Uterus (tissue), 2 donors: ENCODE measurements at regions not wholly inside any gene's neighbourhood (a gene's known extent, or its start where the extent isn't known, plus 50 kb on each side); places are given as distances from the start of the nearest gene placed in this dataset.

Experiments used
- POLR2A ChIP-seq, 2 donors: fragments of 450-650 bp; IDR thresholded peaks; one replicate each; pipeline ENCODE4 v1.6.1; 2016; ENCODE audit warnings: antibody characterized with exemption in 2 of 2, mild to moderate bottlenecking in 1 of 2, moderate library complexity in 1 of 2
- TF ChIP-seq, protein P1 (sequence below), 4 experiments: fragments of 200-600 bp in 2 of 4; fragments of 450-650 bp in 2 of 4; sonication (generic) in 2 of 4; IDR thresholded peaks; one replicate each; pipeline ENCODE4 v1.5.1; 2016 to 2019; ENCODE audit warnings: antibody characterized with exemption in 4 of 4, mild to moderate bottlenecking in 2 of 4, moderate library complexity in 1 of 4

DNA sequence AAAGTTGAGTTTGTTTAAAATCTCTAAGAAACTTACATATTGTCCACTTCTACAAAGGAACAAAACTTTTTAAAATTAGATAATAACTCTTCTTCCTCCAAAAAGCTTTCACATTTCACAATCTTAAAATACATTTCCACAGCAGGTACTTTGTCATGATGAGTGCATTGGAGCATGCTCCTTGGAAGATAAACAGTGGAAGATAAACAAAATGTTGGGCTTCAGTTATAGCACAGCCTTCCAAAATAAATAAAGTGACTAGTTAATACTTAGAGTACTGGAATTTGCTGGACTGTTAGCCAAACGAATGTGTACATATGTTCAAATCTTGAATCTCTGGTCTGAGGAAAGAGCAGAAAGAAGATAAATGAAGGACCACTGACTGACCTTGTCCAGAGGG, 54.9 kb upstream of the PDE5A start:
- TF ChIP-seq POLR2A (IDR thresholded peaks at IDR 0.05) = no peak
- TF ChIP-seq, protein P1, sequence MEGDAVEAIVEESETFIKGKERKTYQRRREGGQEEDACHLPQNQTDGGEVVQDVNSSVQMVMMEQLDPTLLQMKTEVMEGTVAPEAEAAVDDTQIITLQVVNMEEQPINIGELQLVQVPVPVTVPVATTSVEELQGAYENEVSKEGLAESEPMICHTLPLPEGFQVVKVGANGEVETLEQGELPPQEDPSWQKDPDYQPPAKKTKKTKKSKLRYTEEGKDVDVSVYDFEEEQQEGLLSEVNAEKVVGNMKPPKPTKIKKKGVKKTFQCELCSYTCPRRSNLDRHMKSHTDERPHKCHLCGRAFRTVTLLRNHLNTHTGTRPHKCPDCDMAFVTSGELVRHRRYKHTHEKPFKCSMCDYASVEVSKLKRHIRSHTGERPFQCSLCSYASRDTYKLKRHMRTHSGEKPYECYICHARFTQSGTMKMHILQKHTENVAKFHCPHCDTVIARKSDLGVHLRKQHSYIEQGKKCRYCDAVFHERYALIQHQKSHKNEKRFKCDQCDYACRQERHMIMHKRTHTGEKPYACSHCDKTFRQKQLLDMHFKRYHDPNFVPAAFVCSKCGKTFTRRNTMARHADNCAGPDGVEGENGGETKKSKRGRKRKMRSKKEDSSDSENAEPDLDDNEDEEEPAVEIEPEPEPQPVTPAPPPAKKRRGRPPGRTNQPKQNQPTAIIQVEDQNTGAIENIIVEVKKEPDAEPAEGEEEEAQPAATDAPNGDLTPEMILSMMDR (IDR thresholded peaks at IDR 0.05) = no peak
